Urothelium cell line (cell line): ENCODE measurements at regions not wholly inside any gene's neighbourhood (a gene's known extent, or its start where the extent isn't known, plus 50 kb on each side); places are given as distances from the start of the nearest gene placed in this dataset.

Experiments
- DNase-seq: peaks from one replicate; pipeline ENCODE4 v3.0.0; 2011; ENCODE audit warnings: low spot score, mixed read lengths
- FAIRE-seq: peaks from 2 replicates; lab custom pipeline; 2011; peaks lifted over from hg19 to GRCh38; lab: Jason Lieb, UNC

GRCh38 chr2:44877417-44877816 lies 64.1 kb upstream of the SIX3 start:
- no peak for FAIRE-seq
- DNase-seq, result no peak

- FAIRE-seq (no peak), DNase-seq (no peak)
Measured at GRCh38 chr2:44879269-44880124, 62.0 kb upstream of the SIX3 start.

- FAIRE-seq, result no peak
- DNase-seq, result no peak
Measured at GRCh38 chr2:44880125-44880483, 61.4 kb upstream of the SIX3 start.

GRCh38 chr2:44881856-44882255 lies 59.6 kb upstream of the SIX3 start:
- no peak for DNase-seq
- FAIRE-seq, result no peak

- no peak for DNase-seq
- no peak for FAIRE-seq
Measured at GRCh38 chr2:44883356-44883755, 58.1 kb upstream of the SIX3 start.

GRCh38 chr2:44884231-44884630 lies 57.3 kb upstream of the SIX3 start:
- FAIRE-seq (no peak), DNase-seq (no peak)

GRCh38 chr2:44884677-44885076 lies 56.8 kb upstream of the SIX3 start:
- DNase-seq, result no peak
- FAIRE-seq, result no peak

GRCh38 chr2:44886414-44886813 lies 55.1 kb upstream of the SIX3 start:
- DNase-seq (no peak), FAIRE-seq (no peak)

- DNase-seq (no peak), FAIRE-seq (no peak)
Measured at GRCh38 chr2:44889096-44889495, 52.4 kb upstream of the SIX3 start.
